GM12865 (cell line): ENCODE measurements at regions not wholly inside any gene's neighbourhood (a gene's known extent, or its start where the extent isn't known, plus 50 kb on each side); places are given as distances from the start of the nearest gene placed in this dataset.
"Not testable (repeated sequence)": the region's sequence is repeated elsewhere in the genome, so short reads cannot be mapped to it uniquely, and the experiment has no call there.

Experiments used
- DNase-seq: peaks from one replicate; pipeline ENCODE4 v3.0.0; 2010; ENCODE audit warnings: low read depth
- H3K4me3 ChIP-seq: 2 replicates; pipeline ENCODE4 v1.5.1; 2011; ENCODE audit warnings: mild to moderate bottlenecking, low read depth, low read length, control low read depth
- TF ChIP-seq, protein P1 (sequence below): IDR thresholded peaks from 2 replicates; pipeline ENCODE4 v1.5.1; 2011; ENCODE audit warnings: low read length, control low read depth, low read depth, inconsistent platforms; ENCODE audit not compliant: insufficient read depth; ENCODE audit errors: missing control alignments

DNA sequence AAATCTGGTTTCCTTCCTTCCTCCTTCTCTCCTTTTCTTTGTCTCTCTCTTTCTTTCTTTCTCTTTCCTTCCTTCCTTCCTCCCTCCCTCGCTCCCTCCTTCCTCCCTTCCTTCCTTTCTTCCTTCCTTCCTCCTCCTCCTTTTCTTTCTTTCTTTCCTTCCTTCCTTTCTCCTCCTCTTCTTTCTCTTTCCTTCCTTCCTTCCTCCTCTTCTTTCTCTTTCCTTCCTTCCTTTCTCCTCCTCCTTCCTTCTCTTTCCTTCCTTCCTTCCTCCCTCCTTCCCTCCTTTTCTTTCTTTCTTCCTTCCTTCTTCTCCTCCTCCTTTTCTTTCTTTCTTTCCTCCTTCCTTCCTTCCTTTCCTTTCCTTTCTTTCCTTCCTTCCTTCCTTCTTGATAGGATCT, 61.2 kb downstream of the VIP start:
- H3K4me3 ChIP-seq = no peak overlapping the region
- DNase-seq = no peak
- TF ChIP-seq, protein P1, sequence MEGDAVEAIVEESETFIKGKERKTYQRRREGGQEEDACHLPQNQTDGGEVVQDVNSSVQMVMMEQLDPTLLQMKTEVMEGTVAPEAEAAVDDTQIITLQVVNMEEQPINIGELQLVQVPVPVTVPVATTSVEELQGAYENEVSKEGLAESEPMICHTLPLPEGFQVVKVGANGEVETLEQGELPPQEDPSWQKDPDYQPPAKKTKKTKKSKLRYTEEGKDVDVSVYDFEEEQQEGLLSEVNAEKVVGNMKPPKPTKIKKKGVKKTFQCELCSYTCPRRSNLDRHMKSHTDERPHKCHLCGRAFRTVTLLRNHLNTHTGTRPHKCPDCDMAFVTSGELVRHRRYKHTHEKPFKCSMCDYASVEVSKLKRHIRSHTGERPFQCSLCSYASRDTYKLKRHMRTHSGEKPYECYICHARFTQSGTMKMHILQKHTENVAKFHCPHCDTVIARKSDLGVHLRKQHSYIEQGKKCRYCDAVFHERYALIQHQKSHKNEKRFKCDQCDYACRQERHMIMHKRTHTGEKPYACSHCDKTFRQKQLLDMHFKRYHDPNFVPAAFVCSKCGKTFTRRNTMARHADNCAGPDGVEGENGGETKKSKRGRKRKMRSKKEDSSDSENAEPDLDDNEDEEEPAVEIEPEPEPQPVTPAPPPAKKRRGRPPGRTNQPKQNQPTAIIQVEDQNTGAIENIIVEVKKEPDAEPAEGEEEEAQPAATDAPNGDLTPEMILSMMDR = no peak

DNA sequence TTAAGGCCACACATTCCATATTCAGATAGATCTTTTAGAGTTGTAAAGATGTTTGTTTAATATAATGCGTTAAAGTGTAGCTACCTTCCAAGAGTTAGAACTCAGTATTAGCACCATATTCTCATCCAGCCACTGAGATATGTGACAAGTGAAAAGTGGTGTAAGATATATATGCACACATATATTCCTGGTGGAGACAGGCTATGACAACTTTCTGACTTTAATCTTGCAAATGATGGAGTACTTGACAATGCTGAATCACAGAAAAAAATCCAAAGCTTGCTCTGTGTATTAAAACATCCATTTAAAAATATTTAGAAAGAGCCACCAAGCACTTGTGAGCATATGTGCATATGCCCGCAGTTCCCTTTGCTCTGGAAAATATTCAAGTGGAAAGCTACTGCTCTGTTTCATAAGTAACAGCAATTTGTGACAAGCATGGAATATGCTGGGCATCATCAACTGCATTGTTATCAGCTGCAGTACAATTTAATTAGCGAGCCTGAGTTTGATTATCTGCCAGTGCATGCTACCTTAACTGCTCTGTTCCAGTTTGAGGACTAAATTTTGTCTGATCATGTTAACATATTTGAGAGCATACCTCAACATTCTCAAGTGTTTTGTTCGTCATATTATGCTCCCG, 64.8 kb downstream of the VIP start:
- DNase-seq = no peak
- TF ChIP-seq, protein P1 = no peak
- no peak overlapping the region for H3K4me3 ChIP-seq

DNA sequence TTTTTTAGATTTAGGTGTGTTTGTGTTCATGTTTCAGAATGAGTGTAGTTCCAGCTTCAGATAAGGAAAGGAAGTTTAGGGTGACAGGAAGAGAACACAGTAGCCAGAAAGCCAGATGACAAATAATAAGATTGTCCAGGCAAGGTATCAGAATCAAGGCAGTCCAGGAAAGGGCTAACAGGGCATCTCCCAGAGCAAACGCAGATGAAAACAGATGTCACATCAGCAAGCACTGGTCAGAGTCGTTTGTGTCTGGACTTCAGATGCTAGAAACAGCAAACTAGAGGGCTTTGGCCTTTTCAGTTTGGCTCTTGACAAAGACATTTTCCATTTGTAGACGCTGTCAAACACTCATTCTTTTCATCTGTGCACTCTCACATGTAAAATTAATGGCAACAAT, 65.5 kb downstream of the VIP start:
- TF ChIP-seq, protein P1 = no peak
- no peak for DNase-seq
- H3K4me3 ChIP-seq = no peak overlapping the region

DNA sequence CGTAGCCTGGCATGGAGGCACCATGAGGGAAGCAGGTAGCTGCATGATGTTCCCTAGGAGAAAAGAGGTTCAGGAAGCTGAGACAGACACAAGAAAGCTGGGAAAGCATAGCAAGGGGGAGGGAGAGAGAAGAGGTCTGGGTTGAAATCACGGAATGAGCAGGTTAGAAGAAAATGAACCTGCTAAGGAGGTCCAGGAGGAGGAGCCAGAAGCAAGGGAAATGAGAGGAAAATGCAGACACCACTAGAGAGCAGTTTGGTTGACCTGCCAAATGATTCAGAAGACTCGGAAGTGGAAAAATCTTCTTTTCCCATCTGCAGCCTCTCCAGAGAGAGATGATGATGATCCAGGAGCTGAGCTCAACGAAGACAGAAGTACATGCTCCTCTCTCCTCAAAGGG, 70.9 kb downstream of the VIP start:
- TF ChIP-seq, protein P1 = peak; percentile 1
- no peak for DNase-seq

DNA sequence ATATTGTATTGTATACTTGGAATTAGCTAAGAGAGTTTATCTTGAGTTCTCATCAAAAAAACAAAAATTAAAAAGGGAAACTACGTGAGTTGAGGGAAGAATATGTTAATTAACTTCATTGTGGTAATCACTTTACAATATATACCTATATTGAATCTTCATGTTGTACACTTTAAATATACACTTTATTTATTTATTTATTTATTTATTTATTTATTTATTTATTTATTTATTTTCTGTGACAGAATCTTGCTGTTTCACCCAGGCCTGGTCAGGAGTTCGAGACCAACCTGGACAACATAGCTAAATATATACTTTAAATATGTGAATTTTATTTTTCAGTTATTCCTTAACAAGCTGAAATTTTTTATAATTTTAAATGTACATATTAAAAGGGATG, 74.1 kb downstream of the VIP start:
- no peak for DNase-seq
- TF ChIP-seq, protein P1 = no peak
- no peak overlapping the region for H3K4me3 ChIP-seq

More for the DNA sequence above, 70.9 kb downstream of the VIP start:
- no peak overlapping the region for H3K4me3 ChIP-seq

DNA sequence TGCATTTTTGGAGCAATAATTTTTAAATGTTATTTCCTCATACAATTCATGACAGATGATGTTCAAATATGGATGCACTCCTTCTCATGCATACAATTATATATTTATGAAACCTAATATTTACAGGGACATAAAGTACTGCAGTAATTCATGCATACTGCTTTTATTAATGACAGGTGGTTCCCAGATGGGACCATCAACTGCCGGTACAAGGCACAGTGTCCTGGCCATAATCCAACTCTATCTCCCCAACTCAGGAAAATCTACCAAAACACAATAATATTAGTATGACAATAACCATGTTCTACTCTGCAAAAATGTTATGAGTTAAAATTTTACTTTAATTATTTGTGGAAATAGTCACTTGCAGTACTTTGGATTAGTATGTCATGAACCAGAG, 77.8 kb downstream of the VIP start:
- TF ChIP-seq, protein P1 = no peak
- no peak for DNase-seq

DNA sequence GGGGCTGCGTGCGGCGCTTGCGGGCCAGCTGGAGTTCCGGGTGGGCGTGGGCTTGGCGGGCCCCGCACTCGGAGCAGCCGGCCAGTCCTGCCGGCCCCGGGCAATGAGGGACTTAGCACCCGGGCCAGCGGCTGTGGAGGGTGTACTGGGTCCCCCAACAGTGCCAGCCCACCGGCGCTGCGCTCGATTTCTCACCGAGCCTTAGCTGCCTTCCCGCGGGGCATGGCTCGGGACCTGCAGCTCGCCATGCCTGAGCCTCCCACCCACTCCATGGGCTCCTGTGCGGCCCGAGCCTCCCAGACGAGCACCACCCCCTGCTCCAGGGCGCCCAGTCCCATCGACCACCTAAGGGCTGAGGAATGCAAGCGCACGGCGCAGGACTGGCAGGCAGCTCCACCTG, 83.8 kb downstream of the VIP start:
- not testable (repeated sequence) for DNase-seq, H3K4me3 ChIP-seq

More for the DNA sequence above, 77.8 kb downstream of the VIP start:
- no peak overlapping the region for H3K4me3 ChIP-seq
